NCI-H226 (cell line): ENCODE measurements at regions not wholly inside any gene's neighbourhood (a gene's known extent, or its start where the extent isn't known, plus 50 kb on each side); places are given as distances from the start of the nearest gene placed in this dataset.

ENCODE experiments used
- DNase-seq: peaks from one replicate; pipeline ENCODE4 v3.0.0-alpha.2; 2015

DNA sequence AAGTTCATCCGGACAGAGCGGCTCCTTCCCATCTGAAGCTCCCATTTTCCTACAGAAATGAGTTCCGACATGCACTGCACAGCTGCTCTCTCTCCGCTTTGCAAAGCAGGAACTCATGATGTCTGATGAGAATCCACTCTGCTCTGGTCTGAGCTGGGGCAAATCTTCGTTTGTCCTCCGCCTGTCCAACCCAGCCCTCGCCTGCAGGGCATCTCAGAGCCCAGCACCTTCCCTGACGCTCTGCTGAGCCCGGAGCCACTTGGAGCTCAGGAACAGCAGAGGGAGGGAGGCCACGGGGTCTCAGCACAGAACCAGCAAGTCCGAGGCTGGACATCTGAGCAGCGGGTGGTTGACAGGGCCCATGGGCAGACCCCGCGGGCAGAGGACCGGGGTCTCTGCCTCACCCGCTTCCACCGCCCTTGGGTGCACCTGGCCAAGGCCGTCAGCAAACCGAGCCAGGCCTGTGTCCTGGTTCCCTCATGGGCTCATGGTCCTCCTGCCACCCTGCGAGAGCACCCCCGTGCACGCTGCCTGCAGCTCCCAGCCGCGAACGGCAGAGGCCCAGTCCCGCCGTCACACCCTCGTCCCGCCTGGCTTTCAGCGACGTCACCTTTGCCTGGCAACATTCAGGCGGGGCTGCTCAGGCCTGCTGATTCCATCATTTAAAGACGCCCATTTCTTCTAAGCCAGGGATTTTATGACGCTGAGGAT is 78.5 kb upstream of the BHLHE23 start:
- DNase-seq, result no peak

GRCh38 chr20:63084563-63084927 is 77.8 kb upstream of the BHLHE23 start:
- no peak for DNase-seq

GRCh38 chr20:63083831-63084562 is 77.2 kb upstream of the BHLHE23 start:
- no peak for DNase-seq

DNA sequence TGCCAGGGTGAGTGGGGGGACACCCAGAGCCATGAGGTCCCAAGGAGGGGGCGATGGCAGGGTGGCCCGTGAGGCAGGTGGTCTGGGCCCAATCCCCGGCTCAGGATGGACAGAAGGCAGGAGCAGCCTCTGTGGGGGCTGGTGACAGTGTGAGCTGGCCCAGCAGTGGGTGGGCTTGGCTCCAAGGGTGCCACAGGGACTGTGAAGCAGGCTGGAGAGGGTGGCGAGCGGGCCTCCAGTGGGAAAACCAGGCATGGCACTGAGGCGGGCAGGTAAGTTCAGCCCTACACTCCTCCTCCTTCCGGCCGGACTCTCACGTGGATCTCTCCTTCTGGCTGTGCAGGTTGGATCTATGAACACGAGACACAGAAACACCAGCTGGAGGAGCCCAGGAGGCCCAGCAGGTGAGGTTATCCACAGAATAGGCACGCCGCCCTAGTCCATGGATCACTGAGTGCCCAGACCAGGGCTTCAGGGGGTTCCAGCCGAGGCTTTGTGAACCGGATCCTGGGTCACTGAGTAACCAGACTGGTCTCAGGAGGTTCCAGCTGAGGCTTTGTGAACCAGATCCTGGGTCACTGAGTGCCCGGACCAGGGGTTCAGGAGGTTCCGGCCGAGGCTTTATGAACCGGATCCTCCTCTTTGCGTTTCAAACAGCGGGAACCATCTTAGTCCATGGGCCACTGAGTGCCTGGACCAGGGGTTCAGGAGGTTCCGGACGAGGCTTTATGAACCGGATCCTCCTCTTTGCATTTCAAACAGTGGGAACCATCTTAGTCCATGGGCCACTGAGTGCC is 76.4 kb upstream of the BHLHE23 start:
- DNase-seq, result no peak

DNA sequence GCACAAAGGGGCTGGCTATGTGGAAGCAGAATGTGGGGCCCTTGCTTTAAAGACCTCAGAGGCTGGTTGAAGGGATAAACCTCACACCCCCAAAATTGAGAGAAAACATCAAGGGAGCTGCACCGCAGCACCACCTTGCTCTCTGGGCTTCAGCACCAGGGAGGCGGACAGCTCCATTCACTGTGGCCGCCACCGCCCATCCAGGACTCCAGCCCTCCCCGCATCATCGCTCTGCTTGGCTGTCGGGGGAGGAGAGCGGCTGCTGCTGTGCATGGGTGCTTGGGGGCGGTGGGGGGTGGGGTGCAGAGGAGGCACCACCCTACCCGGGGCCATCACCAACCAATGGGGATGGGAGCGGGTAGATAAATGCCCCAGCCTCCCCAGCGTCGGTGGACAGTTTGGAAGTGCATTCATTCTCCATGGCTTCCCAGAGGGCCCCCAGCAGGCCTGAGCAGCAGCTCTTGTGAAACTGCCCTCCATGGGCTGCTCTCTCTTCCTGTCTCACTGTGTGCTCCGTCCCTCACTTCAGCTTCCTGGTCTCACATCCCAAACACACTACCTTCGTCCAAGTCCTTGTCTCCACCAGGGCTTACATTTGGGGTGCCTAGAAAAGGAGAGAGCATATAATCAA is 75.7 kb upstream of the BHLHE23 start:
- DNase-seq, result peak; percentile 32

- DNase-seq, result no peak
Observed at GRCh38 chr20:63081831-63082230, 75.1 kb upstream of the BHLHE23 start.

GRCh38 chr20:63081351-63081750 is 74.6 kb upstream of the BHLHE23 start:
- no peak for DNase-seq

DNA sequence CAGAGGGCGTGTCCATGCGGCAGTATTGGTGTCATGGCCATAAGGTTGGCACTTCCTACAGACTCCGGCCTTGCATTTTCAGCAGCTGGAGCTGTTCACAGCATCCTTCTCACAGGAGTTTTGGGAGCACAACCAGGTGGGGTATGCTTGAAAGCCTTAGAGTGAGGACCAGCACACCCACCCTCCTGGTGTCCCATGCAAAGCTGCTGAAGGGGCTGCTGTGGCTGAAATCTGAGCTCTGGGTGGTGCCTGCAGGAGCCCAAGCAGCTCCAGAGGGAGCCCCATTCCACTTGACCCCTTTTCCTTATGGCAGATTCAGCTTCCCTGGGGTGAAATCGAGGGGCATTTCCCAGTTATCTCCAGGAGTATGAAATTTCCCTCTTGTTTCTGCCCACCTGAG is 74.0 kb upstream of the BHLHE23 start:
- no peak for DNase-seq

DNA sequence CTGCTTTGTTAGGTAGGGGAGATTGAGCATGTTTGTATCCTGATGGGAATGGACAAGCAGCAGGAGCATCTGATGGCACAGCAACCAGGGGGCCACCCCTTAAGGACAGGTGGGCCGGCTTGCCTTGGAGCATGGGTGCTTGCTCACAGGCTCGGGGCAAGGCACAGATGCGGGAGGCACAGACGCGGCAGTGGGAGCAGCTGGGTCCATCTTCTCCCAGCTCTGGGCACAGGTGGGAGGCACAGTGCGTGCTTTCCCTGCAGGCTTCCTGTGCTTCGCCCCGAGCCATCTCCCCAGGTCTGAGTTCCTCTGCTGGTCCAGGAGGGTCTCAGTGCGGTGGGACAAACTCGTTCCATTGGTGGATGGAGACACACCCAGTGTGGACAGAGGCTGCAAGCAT is 73.6 kb upstream of the BHLHE23 start:
- DNase-seq, result no peak

GRCh38 chr20:63079971-63080370 is 73.2 kb upstream of the BHLHE23 start:
- DNase-seq, result no peak

DNA sequence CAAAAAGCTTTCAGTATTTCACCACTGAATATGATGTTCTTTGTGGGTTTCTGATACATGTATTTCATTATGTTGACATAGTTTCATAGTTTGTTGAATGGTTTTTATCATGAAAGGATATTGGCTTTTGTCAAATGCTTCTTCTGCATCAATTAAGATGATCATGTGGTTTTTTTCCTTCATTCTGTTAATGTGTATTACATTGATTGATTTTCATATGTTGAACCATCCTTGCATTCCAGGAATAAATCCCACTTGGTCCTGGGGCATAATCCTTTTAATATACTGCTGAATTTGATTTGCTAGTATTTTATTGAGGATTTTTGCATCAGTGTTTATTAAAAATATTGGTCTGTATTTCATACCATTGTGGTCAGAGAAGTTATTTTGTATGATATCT is 70.9 kb upstream of the BHLHE23 start:
- DNase-seq, result no peak

DNA sequence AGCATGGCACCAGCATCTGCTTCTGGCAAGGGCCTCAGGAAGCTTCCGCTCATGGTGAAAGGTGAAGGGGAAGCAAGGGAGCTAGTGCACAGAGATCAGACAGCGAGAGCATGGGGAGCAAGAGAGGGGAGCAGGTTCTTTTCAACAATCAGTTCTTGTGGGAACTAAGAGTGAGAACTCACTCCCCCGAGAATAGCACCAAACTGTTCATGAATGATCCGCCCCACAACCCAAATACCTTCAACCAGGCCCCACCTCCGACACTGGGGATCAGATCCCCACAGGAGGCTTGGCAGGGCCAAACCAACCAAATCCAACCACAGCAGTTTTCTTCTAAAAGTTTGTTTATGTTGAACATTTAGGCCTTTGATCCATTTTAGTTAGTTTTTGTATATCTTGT is 69.7 kb upstream of the BHLHE23 start:
- DNase-seq, result no peak

DNA sequence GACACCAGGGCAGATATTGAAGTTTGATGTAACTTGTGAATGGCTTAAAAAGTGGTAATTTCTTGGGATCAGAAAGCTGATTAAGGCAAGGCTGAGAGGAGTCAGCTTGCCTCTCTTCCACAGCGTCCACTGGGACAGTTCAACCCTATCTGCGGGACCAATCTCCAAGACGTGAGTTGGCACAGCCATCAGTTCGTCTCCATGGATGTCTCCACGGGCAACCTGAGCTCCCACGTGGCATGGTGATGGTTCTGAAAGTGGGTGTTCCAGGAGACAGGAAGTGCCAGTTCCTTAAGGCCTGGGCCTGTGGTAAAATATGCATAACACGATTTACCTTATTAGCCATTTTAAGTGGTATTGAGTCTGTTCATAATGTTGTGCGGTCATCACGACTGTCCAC is 67.9 kb upstream of the BHLHE23 start:
- no peak for DNase-seq

DNA sequence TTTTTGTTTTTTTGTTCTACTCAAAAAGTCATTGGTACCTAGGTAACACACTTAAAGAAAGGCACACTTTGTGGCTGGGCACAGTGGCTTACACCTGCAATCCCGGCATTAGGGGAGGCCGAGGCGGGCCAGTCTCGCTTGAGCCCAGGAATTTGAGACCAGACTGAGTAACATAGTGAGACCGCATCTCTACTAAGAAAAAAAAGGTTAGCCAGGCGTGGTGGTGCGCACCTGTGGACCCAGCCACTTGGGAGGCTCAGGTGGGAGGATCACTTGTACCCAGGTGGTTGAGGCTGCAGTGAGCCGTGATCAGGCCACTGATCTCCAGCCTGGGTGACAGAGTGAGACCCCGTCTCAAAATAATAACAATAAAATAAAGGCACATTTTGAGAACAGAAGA is 67.4 kb upstream of the BHLHE23 start:
- DNase-seq, result no peak

- no peak for DNase-seq
Observed at GRCh38 chr20:63073738-63074065, 66.9 kb upstream of the BHLHE23 start.

DNA sequence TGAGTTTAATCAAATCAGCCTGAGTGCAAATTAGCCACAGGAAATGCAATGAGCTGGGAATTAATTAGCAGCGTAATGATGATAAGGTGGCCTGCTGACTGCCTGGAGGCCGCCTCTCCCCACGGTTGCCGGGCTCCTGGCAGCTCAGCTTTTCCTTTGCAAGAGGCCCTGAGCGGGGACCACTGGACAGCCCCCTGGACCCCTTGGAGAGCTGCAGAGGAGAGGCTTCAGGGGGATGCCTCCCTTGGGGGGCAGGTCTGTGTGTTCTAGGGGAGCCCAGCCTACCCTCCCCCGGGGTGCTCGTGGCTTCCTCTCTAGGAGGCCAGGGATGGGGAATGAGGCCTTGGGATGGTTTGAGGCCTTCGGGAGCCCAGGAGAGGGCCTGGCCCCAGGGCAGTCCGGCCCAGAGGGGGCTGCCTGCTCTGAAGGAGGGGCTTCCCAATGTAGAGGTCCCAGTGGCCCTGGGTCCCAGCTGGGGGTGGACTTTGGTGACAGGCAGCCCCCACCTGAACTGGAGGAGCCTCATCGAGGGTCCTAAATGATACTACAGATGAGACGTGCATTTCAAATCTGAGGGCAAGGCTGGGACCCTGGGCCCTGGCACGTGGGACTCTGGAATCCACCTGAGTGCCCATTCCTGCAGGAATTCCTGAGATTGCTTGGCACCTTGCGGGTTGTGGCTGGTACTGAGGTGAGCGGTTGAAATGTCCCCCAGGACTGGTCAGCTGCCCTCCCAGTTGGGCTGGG is 66.4 kb upstream of the BHLHE23 start:
- DNase-seq, result no peak

DNA sequence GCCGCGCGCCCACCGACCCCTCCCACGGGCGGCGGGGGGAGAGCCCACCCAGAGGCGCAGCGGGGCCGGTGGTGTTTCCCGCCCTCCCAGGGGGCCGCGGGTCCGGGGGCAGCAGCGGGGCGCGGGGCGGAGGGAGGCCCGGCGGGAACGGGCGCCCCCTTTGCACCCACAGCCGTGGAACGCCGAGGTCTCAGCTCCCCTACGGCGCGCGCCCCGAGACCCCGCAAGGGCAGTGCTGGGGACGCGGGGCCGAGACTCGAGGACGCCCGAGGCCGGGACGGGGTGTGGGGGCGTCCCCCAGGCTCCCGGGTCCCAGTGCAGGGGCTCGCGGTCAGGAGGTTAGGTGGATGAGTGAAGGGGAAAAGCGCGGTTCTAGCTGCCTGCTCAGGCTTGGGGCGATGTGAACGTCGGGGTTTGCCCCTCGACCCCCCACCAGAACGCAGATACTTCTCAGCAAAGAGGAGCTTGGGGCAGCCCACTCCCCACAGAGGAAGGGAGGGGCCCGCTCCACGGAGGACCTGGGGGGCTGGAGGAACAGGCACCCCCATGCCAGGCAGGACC is 65.5 kb upstream of the BHLHE23 start:
- no peak for DNase-seq

DNA sequence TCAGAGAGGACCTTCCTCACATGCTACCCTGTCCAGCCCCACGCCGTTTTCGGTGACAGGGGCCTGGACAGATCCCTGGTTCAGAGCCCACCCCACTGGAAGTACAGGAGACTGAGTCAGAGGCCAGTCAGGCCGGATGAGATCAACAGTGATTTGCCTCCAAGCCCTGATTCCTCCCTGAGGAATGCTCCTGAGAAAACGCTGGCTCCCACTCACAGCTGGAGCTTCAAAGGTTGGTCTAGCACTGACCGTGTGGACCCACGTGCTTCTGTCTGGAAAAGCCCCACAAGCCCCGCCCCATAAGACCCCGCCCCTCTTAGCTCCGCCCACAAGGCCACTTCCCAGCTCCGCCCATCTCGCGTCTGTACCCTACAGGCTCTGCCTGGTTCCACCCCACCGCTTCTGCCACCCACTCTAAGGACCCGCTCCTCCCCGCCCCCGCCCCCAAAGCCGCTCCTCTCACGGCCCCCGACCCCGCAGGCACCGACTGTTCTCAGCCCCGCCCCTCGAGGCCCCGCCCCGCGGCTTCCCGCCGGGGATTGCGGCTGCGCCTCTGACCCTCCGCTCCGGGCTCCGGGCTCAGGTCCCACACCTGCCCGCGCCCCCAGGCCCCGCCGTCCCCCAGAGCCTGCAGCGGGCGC is 64.9 kb upstream of the BHLHE23 start:
- peak; percentile 90 for DNase-seq

GRCh38 chr20:63070771-63071540 is 64.2 kb upstream of the BHLHE23 start:
- DNase-seq, result no peak

DNA sequence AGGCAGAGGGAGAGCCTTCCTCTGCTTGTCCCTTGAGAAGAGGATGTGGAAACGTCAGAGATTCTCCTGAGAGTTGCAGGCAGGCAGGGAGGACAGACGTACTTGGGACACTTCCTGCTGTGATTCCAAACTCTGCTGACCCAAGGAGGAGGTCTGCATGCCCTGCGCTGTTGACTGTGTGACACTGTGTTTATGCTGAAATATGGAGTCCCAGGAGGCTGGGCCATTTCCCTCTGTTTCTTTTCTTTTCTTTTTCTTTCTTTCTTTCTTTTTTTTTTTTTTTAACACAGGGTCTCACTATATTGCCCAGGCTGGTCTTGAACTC is 63.5 kb upstream of the BHLHE23 start:
- no peak for DNase-seq

DNA sequence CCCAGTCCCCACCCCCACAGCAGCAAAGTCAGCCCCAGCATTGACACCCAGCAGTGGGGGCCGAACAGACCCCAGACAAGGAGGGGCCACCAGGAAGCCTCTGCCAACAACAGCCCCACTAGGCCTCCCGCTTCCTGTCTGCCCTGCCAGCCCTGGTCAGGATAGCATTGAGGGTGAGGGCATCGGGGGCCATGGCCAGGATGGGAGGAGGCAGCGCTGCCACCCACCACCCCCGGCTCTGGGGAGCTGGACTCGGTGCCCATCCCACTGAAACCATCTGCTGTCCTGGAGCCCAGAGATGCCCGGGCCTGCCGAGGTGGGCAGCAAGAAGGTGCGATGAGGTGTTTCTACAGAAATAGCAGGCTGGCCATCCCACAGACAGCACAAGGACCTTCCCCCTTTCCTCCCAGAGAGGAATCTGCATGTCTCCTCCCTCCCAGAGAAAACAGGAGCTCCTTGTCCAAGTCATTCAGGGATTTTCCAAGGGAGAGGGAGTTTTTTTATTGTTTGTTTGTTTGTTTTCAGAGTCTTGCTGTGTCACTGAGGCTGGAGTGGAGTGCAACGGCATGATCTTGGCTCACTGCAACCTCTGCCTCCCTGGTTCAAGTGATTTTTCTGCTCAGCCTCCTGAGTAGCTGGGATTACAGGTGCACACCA is 62.1 kb upstream of the BHLHE23 start:
- DNase-seq, result no peak
